ENCODE measurements at regions not wholly inside any gene's neighbourhood (a gene's known extent, or its start where the extent isn't known, plus 50 kb on each side); places are given as distances from the start of the nearest gene placed in this dataset.

DNA sequence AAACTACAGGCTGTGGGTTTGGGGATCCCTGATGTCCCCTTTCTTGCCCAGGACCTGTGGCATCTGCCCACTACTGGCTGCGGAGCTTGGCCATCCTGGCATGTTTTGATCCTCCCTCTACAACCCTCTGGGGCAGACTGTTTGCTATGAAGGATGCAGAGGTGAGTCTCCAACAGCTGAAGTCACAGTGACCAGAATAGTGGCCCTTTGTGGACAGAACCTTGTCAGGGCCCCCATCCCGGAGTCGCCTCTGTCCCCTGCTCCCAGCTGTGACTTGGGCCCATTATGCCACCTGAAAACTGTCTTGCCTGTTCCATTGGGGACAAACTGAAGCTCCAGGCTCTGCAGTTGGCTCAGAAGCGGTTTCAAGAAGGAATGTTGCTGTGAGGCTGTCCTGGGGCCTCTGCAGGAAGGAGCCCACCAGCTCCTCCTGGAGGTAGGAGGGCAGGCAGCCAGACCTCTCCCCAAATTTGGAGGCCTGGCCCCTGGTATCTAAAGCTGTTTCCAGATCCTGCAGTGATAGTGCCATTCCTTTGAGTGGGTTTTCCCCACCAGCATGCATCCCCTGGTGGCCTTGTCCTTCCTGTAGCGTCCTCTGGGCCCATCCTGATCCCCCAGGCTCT lies 93.3 kb downstream of the BARX1 start:
- no peak overlapping the region for H3K18ac ChIP-seq (ENCODE audit: low read length)
- no peak overlapping the region for H3K4me3 ChIP-seq (ENCODE audit: low read depth, low read length)
- peaks cover 8% of the 10 kb centered on the region for H3K9me3 ChIP-seq (ENCODE audit: insufficient read depth, low read depth, low read length)
- H3K36me3 ChIP-seq (ENCODE audit: control insufficient read depth in 1 of 2, insufficient read depth in 2 of 2, low read length in 2 of 2), result no peaks in the 10 kb centered on the region
- H3K9ac ChIP-seq (ENCODE audit: low read length), result no peak overlapping the region
- H3K27me3 ChIP-seq (ENCODE audit: insufficient read depth, low read length), result no peaks in the 10 kb centered on the region
- no peak overlapping the region for H2AK5ac ChIP-seq (ENCODE audit: low read length)
- H4K8ac ChIP-seq (ENCODE audit: low read depth, low read length), result no peak overlapping the region
- no peaks in the 10 kb centered on the region for H3K4me1 ChIP-seq (ENCODE audit: control insufficient read depth in 1 of 2, insufficient read depth in 2 of 2, low read length in 2 of 2)
- H2BK120ac ChIP-seq (ENCODE audit: insufficient read depth, low read length, poor library complexity), result no peak overlapping the region
- H4K12ac ChIP-seq (ENCODE audit: low read depth, low read length), result no peak overlapping the region
- H4K91ac ChIP-seq (ENCODE audit: low read depth, low read length), result no peak overlapping the region
- H2AFZ ChIP-seq (ENCODE audit: insufficient read depth, low read length, poor library complexity), result no peak overlapping the region
- no peak overlapping the region for H2BK5ac ChIP-seq (ENCODE audit: low read depth, low read length, poor library complexity)
- no peak for DNase-seq
- H3K4me2 ChIP-seq (ENCODE audit: low read length), result no peak overlapping the region
- H3K79me1 ChIP-seq (ENCODE audit: low read length), result no peaks in the 10 kb centered on the region
- H3K27ac ChIP-seq (ENCODE audit: low read depth, low read length), result no peak overlapping the region
- no peak overlapping the region for H3K14ac ChIP-seq (ENCODE audit: low read length)
- H3K79me2 ChIP-seq (ENCODE audit: control insufficient read depth, insufficient read depth, low read length, poor library complexity), result no peaks in the 10 kb centered on the region
- no peak overlapping the region for H2BK12ac ChIP-seq (ENCODE audit: low read length)
- no peak overlapping the region for H3K23ac ChIP-seq (ENCODE audit: low read length)
- WGBS (ENCODE audit: extremely low coverage, insufficient coverage, insufficient read length), result no CpG with 5 or more reads among the region's 5 CpGs
- no peak overlapping the region for H3K4ac ChIP-seq (ENCODE audit: low read depth, low read length)

DNA sequence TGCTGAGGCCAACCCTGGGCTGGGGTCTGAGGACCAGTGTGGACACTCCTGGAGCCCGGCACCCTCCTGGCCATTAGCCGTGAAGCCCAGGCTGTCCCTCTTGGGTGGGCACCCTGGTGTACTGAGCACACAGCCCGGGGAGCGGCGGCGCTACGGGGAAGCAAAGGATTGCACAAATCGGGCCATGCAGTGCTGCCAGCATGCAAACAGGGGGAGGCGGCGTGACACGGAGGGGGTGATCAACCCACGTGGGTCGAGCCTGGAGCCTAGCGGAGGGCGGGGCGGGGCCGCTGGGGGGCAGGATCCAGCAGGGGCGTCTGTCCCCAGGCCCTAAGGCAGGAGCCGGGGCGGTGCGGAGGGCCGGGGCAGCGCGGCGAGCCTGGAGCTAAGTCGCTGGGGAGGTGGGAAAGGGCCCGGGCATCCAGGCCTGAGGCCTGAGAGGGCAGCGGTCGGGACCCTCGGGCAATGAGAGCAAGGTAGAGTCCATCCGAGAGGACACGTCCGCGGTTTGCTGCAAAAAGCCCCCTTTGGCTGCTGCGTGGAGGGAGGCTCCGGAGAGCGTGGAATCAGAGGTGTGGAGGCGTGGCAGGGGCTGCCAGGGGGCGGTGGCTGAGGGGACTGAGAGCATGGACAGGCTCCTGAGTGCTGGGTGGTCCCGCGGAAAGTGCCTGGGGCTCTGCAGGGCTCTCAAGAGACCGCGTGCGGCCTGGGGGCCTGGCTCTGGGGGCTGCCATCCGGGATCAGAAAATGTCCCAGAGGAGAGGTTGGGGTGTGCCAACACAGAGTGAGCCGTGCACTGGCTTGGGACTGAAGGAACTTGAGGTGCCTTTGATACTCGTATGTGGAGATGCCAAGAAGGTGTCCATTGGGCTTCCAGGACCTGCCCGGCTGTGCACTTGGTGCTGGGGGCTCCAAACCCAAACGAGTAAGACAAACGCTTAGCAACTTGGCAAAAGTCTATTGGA lies 94.2 kb downstream of the BARX1 start:
- no peak overlapping the region for H3K14ac ChIP-seq (ENCODE audit: low read length)
- no peaks in the 10 kb centered on the region for H3K79me1 ChIP-seq (ENCODE audit: low read length)
- no peak overlapping the region for H4K91ac ChIP-seq (ENCODE audit: low read depth, low read length)
- no peaks in the 10 kb centered on the region for H3K36me3 ChIP-seq (ENCODE audit: control insufficient read depth in 1 of 2, insufficient read depth in 2 of 2, low read length in 2 of 2)
- no peak overlapping the region for H4K12ac ChIP-seq (ENCODE audit: low read depth, low read length)
- no peak overlapping the region for H4K8ac ChIP-seq (ENCODE audit: low read depth, low read length)
- no peak overlapping the region for H2BK12ac ChIP-seq (ENCODE audit: low read length)
- WGBS (ENCODE audit: extremely low coverage, insufficient coverage, insufficient read length), result no CpG with 5 or more reads among the region's 50 CpGs
- H3K4ac ChIP-seq (ENCODE audit: low read depth, low read length), result no peak overlapping the region
- no peak overlapping the region for H3K9ac ChIP-seq (ENCODE audit: low read length)
- H3K23ac ChIP-seq (ENCODE audit: low read length), result no peak overlapping the region
- no peak overlapping the region for H3K18ac ChIP-seq (ENCODE audit: low read length)
- H3K9me3 ChIP-seq (ENCODE audit: insufficient read depth, low read depth, low read length), result peaks cover 8% of the 10 kb centered on the region
- no peak overlapping the region for H3K4me3 ChIP-seq (ENCODE audit: low read depth, low read length)
- H2BK120ac ChIP-seq (ENCODE audit: insufficient read depth, low read length, poor library complexity), result no peak overlapping the region
- no peak overlapping the region for H3K4me2 ChIP-seq (ENCODE audit: low read length)
- no peak overlapping the region for H2AK5ac ChIP-seq (ENCODE audit: low read length)
- H3K27me3 ChIP-seq (ENCODE audit: insufficient read depth, low read length), result no peaks in the 10 kb centered on the region
- no peaks in the 10 kb centered on the region for H3K4me1 ChIP-seq (ENCODE audit: control insufficient read depth in 1 of 2, insufficient read depth in 2 of 2, low read length in 2 of 2)
- H2BK5ac ChIP-seq (ENCODE audit: low read depth, low read length, poor library complexity), result no peak overlapping the region
- H3K27ac ChIP-seq (ENCODE audit: low read depth, low read length), result no peak overlapping the region
- no peak for DNase-seq
- H3K79me2 ChIP-seq (ENCODE audit: control insufficient read depth, insufficient read depth, low read length, poor library complexity), result no peaks in the 10 kb centered on the region
- H2AFZ ChIP-seq (ENCODE audit: insufficient read depth, low read length, poor library complexity), result no peak overlapping the region

- H3K4me3 ChIP-seq (ENCODE audit: low read depth, low read length), result no peak overlapping the region
- H3K9me3 ChIP-seq (ENCODE audit: insufficient read depth, low read depth, low read length), result peaks cover 8% of the 10 kb centered on the region
- no peaks in the 10 kb centered on the region for H3K79me2 ChIP-seq (ENCODE audit: control insufficient read depth, insufficient read depth, low read length, poor library complexity)
- no peak overlapping the region for H3K23ac ChIP-seq (ENCODE audit: low read length)
- no peak overlapping the region for H3K27ac ChIP-seq (ENCODE audit: low read depth, low read length)
- WGBS (ENCODE audit: extremely low coverage, insufficient coverage, insufficient read length), result no CpG with 5 or more reads among the region's 10 CpGs
- no peak overlapping the region for H3K4ac ChIP-seq (ENCODE audit: low read depth, low read length)
- H2AK5ac ChIP-seq (ENCODE audit: low read length), result no peak overlapping the region
- no peaks in the 10 kb centered on the region for H3K4me1 ChIP-seq (ENCODE audit: control insufficient read depth in 1 of 2, insufficient read depth in 2 of 2, low read length in 2 of 2)
- H2BK5ac ChIP-seq (ENCODE audit: low read depth, low read length, poor library complexity), result no peak overlapping the region
- no peak overlapping the region for H4K12ac ChIP-seq (ENCODE audit: low read depth, low read length)
- H3K4me2 ChIP-seq (ENCODE audit: low read length), result no peak overlapping the region
- H3K79me1 ChIP-seq (ENCODE audit: low read length), result no peaks in the 10 kb centered on the region
- no peak overlapping the region for H2BK120ac ChIP-seq (ENCODE audit: insufficient read depth, low read length, poor library complexity)
- H4K91ac ChIP-seq (ENCODE audit: low read depth, low read length), result no peak overlapping the region
- no peak for DNase-seq
- H3K27me3 ChIP-seq (ENCODE audit: insufficient read depth, low read length), result no peaks in the 10 kb centered on the region
- H3K14ac ChIP-seq (ENCODE audit: low read length), result no peak overlapping the region
- no peak overlapping the region for H2AFZ ChIP-seq (ENCODE audit: insufficient read depth, low read length, poor library complexity)
- no peak overlapping the region for H4K8ac ChIP-seq (ENCODE audit: low read depth, low read length)
- no peak overlapping the region for H3K9ac ChIP-seq (ENCODE audit: low read length)
- H3K18ac ChIP-seq (ENCODE audit: low read length), result no peak overlapping the region
- H2BK12ac ChIP-seq (ENCODE audit: low read length), result no peak overlapping the region
- H3K36me3 ChIP-seq (ENCODE audit: control insufficient read depth in 1 of 2, insufficient read depth in 2 of 2, low read length in 2 of 2), result no peaks in the 10 kb centered on the region
Observed at GRCh38 chr9:93859431-93860215, 95.5 kb downstream of the BARX1 start.

- DNase-seq, result no peak
- Histone ChIP-seq H3K14ac (ENCODE audit: low read length) (no peak overlapping the region), H4K8ac (ENCODE audit: low read depth, low read length) (no peak overlapping the region), H3K27me3 (ENCODE audit: insufficient read depth, low read length) (no peaks in the 10 kb centered on the region), H3K4me2 (ENCODE audit: low read length) (no peak overlapping the region), H2AK5ac (ENCODE audit: low read length) (no peak overlapping the region), H3K18ac (ENCODE audit: low read length) (no peak overlapping the region), H3K79me1 (ENCODE audit: low read length) (no peaks in the 10 kb centered on the region), H2BK12ac (ENCODE audit: low read length) (no peak overlapping the region), H3K4me3 (ENCODE audit: low read depth, low read length) (no peak overlapping the region), H2AFZ (ENCODE audit: insufficient read depth, low read length, poor library complexity) (no peak overlapping the region), H3K79me2 (ENCODE audit: control insufficient read depth, insufficient read depth, low read length, poor library complexity) (no peaks in the 10 kb centered on the region), H3K4ac (ENCODE audit: low read depth, low read length) (no peak overlapping the region), H2BK120ac (ENCODE audit: insufficient read depth, low read length, poor library complexity) (no peak overlapping the region), H3K36me3 (ENCODE audit: control insufficient read depth in 1 of 2, insufficient read depth in 2 of 2, low read length in 2 of 2) (no peaks in the 10 kb centered on the region), H2BK5ac (ENCODE audit: low read depth, low read length, poor library complexity) (no peak overlapping the region), H4K91ac (ENCODE audit: low read depth, low read length) (no peak overlapping the region), H3K9ac (ENCODE audit: low read length) (no peak overlapping the region), H3K9me3 (ENCODE audit: insufficient read depth, low read depth, low read length) (peaks cover 8% of the 10 kb centered on the region), H3K27ac (ENCODE audit: low read depth, low read length) (no peak overlapping the region), H3K4me1 (ENCODE audit: control insufficient read depth in 1 of 2, insufficient read depth in 2 of 2, low read length in 2 of 2) (no peaks in the 10 kb centered on the region), H4K12ac (ENCODE audit: low read depth, low read length) (no peak overlapping the region), H3K23ac (ENCODE audit: low read length) (no peak overlapping the region)
Observed at GRCh38 chr9:93857528-93857927, 97.6 kb downstream of the BARX1 start.
